Lower leg skin (tissue), 3 donors: ENCODE measurements at regions not wholly inside any gene's neighbourhood (a gene's known extent, or its start where the extent isn't known, plus 50 kb on each side); places are given as distances from the start of the nearest gene placed in this dataset.

Experiments used
- CTCF ChIP-seq, 3 donors: fragments of 450-650 bp; IDR thresholded peaks; one replicate each; pipeline ENCODE4 v1.5.1; 2016; ENCODE audit warnings: antibody characterized with exemption in 3 of 3, mild to moderate bottlenecking in 3 of 3, moderate library complexity in 2 of 3
- POLR2A ChIP-seq, 2 donors: fragments of 450-650 bp; IDR thresholded peaks; one replicate each; pipeline ENCODE4 v1.6.1; 2016 to 2017; ENCODE audit warnings: antibody characterized with exemption in 2 of 2, mild to moderate bottlenecking in 1 of 2, moderate library complexity in 1 of 2

- TF ChIP-seq CTCF (IDR thresholded peaks at IDR 0.05) (no peak), POLR2A (IDR thresholded peaks at IDR 0.05) (no peak)
Observed at GRCh38 chr9:89901920-89902319, 297.1 kb downstream of the GADD45G start.
